H1 (cell line): ENCODE measurements at regions not wholly inside any gene's neighbourhood (a gene's known extent, or its start where the extent isn't known, plus 50 kb on each side); places are given as distances from the start of the nearest gene placed in this dataset. TPM values are rescaled to one million over a fixed set of nuclear protein-coding genes. Genes with fewer than 3 reads are reported as not detected.
"Not testable (repeated sequence)": the region's sequence is repeated elsewhere in the genome, so short reads cannot be mapped to it uniquely, and the experiment has no call there.

Experiments used
- CTCF ChIA-PET: fragments of 300-600 bp; sonication (Branson Sonifier 250); formaldehyde crosslinking; loops from one replicate; lab custom pipeline; 2021; ENCODE audit not compliant: partially characterized antibody; lab: Charles Lee
- POLR2A ChIA-PET: fragments of 300-600 bp; sonication (Branson Sonifier 250); formaldehyde crosslinking; loops from one replicate; lab custom pipeline; 2021; ENCODE audit warnings: inconsistent platforms; ENCODE audit not compliant: partially characterized antibody; lab: Charles Lee
- DNase-seq, 2 experiments: peaks; one replicate each; pipeline versions ENCODE4 v3.0.0 to v3.0.0-alpha.2; 2010 to 2022; ENCODE audit warnings: low spot score in 2 of 2, low read depth in 1 of 2, mixed read lengths in 1 of 2
- FAIRE-seq: peaks from 2 replicates; lab custom pipeline; 2011; peaks lifted over from hg19 to GRCh38; lab: Jason Lieb, UNC
- H2AFZ ChIP-seq: 2 replicates; pipeline ENCODE4 v1.8.1; 2012; ENCODE audit warnings: low read length, inconsistent platforms
- H2AK5ac ChIP-seq: 2 replicates; pipeline ENCODE4 v1.6.1; 2013; ENCODE audit warnings: low read depth, low read length
- H2BK120ac ChIP-seq: replicated peaks from 2 replicates; pipeline ENCODE3; 2013; ENCODE audit warnings: low read depth, low read length, inconsistent platforms
- H2BK12ac ChIP-seq: 2 replicates; pipeline ENCODE4 v1.6.1; 2013; ENCODE audit warnings: low read depth, low read length
- H2BK15ac ChIP-seq: 2 replicates; pipeline ENCODE4 v1.6.1; 2013; ENCODE audit warnings: low read length
- H2BK20ac ChIP-seq: 2 replicates; pipeline ENCODE4 v1.6.1; 2013; ENCODE audit warnings: low read length
- H2BK5ac ChIP-seq: 2 replicates; pipeline ENCODE4 v1.6.1; 2013; ENCODE audit warnings: low read depth, low read length
- H3K14ac ChIP-seq: 2 replicates; pipeline ENCODE4 v1.6.1; 2013; ENCODE audit warnings: inconsistent platforms; ENCODE audit not compliant: insufficient read length
- H3K18ac ChIP-seq: 2 replicates; pipeline ENCODE4 v1.6.1; 2013; ENCODE audit warnings: low read length; ENCODE audit errors: extremely low read depth
- H3K23ac ChIP-seq: 2 replicates; pipeline ENCODE4 v1.6.1; 2013; ENCODE audit warnings: inconsistent platforms; ENCODE audit not compliant: insufficient read length
- H3K23me2 ChIP-seq: 2 replicates; pipeline ENCODE4 v1.6.1; 2013; ENCODE audit warnings: low read depth, low read length
- H3K27ac ChIP-seq: 2 replicates; pipeline ENCODE4 v1.6.1; 2011; ENCODE audit warnings: low read depth, low read length, inconsistent platforms
- H3K27me3 ChIP-seq, 4 experiments: replicated peaks in 1 of 4; 1 replicate in 1 of 4; 2 replicates in 3 of 4; pipeline versions ENCODE4 v1.6.1 to v1.8.1; 2011 to 2013; ENCODE audit warnings: low read length in 3 of 4, mild to moderate bottlenecking in 3 of 4, inconsistent platforms in 2 of 4, mixed read lengths in 2 of 4, moderate library complexity in 1 of 4; ENCODE audit not compliant: control insufficient read depth in 3 of 4, insufficient read depth in 3 of 4; ENCODE audit errors: extremely low read depth in 1 of 4
- H3K36me3 ChIP-seq, 4 experiments: 2 replicates each; pipeline versions ENCODE4 v1.6.1 to v1.8.1; 2011 to 2013; ENCODE audit warnings: mild to moderate bottlenecking in 4 of 4, low read length in 3 of 4, moderate library complexity in 2 of 4, control low read depth in 1 of 4, inconsistent platforms in 1 of 4; ENCODE audit not compliant: insufficient read depth in 4 of 4, control insufficient read depth in 2 of 4
- H3K4ac ChIP-seq: replicated peaks from 2 replicates; pipeline ENCODE3; 2013; ENCODE audit warnings: low read length, low read depth, mixed read lengths, inconsistent platforms; ENCODE audit not compliant: insufficient read length
- H3K4me1 ChIP-seq, 4 experiments: replicated peaks in 1 of 4; 1 replicate in 1 of 4; 2 replicates in 3 of 4; pipeline versions ENCODE4 v1.6.1 to v1.8.1; 2011 to 2013; ENCODE audit warnings: low read length in 3 of 4, inconsistent platforms in 2 of 4, mixed read lengths in 1 of 4; ENCODE audit not compliant: insufficient read depth in 4 of 4, control insufficient read depth in 3 of 4
- H3K4me2 ChIP-seq, 2 experiments: 2 replicates each; pipeline versions ENCODE4 v1.6.1 to v1.8.1; 2011 to 2013; ENCODE audit warnings: low read depth in 2 of 2, low read length in 2 of 2, control low read depth in 1 of 2, inconsistent platforms in 1 of 2, mild to moderate bottlenecking in 1 of 2; ENCODE audit not compliant: insufficient read depth in 1 of 2
- H3K4me3 ChIP-seq, 4 experiments: fragments of 200-600, 300-600 bp in 1 of 4; sonication (generic), shearing (Covaris generic), sonication (Bioruptor Twin) in 1 of 4; 2 replicates each; pipeline versions ENCODE4 v1.5.1 to v1.8.1; 2011 to 2016; ENCODE audit warnings: low read length in 4 of 4, low read depth in 3 of 4, control low read depth in 2 of 4, inconsistent platforms in 2 of 4, mild to moderate bottlenecking in 2 of 4, mixed read lengths in 1 of 4, moderate library complexity in 1 of 4; ENCODE audit not compliant: insufficient read depth in 2 of 4; ENCODE audit errors: extremely low read depth in 1 of 4
- H3K56ac ChIP-seq: replicated peaks from 2 replicates; pipeline ENCODE3; 2013; ENCODE audit warnings: low read depth, mild to moderate bottlenecking, mixed read lengths, low read length, inconsistent platforms; ENCODE audit not compliant: insufficient read length
- H3K79me1 ChIP-seq: 2 replicates; pipeline ENCODE4 v1.6.1; 2013; ENCODE audit warnings: low read depth, low read length, control low read depth
- H3K79me2 ChIP-seq, 2 experiments: 2 replicates each; pipeline versions ENCODE4 v1.6.1 to v1.8.1; 2012 to 2013; ENCODE audit warnings: low read length in 2 of 2, mild to moderate bottlenecking in 2 of 2, inconsistent platforms in 1 of 2; ENCODE audit not compliant: insufficient read depth in 2 of 2, control insufficient read depth in 1 of 2
- H3K9ac ChIP-seq, 4 experiments: replicated peaks in 1 of 4; 1 replicate in 1 of 4; 2 replicates in 3 of 4; pipeline versions ENCODE4 v1.6.1 to v1.8.1; 2011 to 2013; ENCODE audit warnings: low read depth in 3 of 4, low read length in 3 of 4, control low read depth in 2 of 4, mild to moderate bottlenecking in 2 of 4, moderate library complexity in 2 of 4, inconsistent platforms in 1 of 4; ENCODE audit errors: extremely low read depth in 1 of 4
- H3K9me3 ChIP-seq, 2 experiments: 2 replicates each; pipeline versions ENCODE4 v1.6.1 to v1.8.1; 2012 to 2013; ENCODE audit warnings: mild to moderate bottlenecking in 2 of 2, moderate library complexity in 2 of 2, control low read depth in 1 of 2, inconsistent platforms in 1 of 2, low read depth in 1 of 2, low read length in 1 of 2, mixed read lengths in 1 of 2; ENCODE audit not compliant: insufficient read depth in 2 of 2
- H4K20me1 ChIP-seq, 2 experiments: replicated peaks in 1 of 2; 2 replicates each; pipeline versions ENCODE3 to v1.8.1; 2011 to 2013; ENCODE audit warnings: inconsistent platforms in 2 of 2, low read length in 2 of 2, mild to moderate bottlenecking in 1 of 2; ENCODE audit not compliant: insufficient read depth in 2 of 2, control insufficient read depth in 1 of 2
- H4K5ac ChIP-seq: 2 replicates; pipeline ENCODE4 v1.6.1; 2013; ENCODE audit warnings: low read length, low read depth, mixed read lengths, inconsistent platforms; ENCODE audit not compliant: insufficient read length
- H4K8ac ChIP-seq: 2 replicates; pipeline ENCODE4 v1.8.0; 2013; ENCODE audit warnings: mild to moderate bottlenecking, moderate library complexity, low read length, inconsistent platforms; ENCODE audit not compliant: insufficient read depth; ENCODE audit errors: extremely low read depth
- H4K91ac ChIP-seq: replicated peaks from 2 replicates; pipeline ENCODE3; 2013; ENCODE audit warnings: low read length, mixed read lengths, inconsistent platforms; ENCODE audit not compliant: insufficient read length
- WGBS, 2 experiments: shearing (Covaris generic) in 1 of 2; methylation state at CpG; one replicate each; pipeline versions ENCODE4 v1.1.6 to v1.1.7; 2013 to 2015; ENCODE audit warnings: low lambda C conversion rate in 2 of 2, mixed read lengths in 2 of 2, inconsistent platforms in 1 of 2, low coverage in 1 of 2, missing lambda C conversion rate in 1 of 2; ENCODE audit not compliant: insufficient replicate concordance in 2 of 2, insufficient coverage in 1 of 2, insufficient read length in 1 of 2; ENCODE audit errors: extremely low coverage in 1 of 2, missing lambda C conversion rate in 1 of 2; 5-methylcytosine and 5-hydroxymethylcytosine counted together
- small RNA-seq: library from polyadenylated mRNA; stranded (forward); fragments of <200 nt; extraction: miRNeasy Mini kit (QIAGEN cat#:217004); gene quantifications from one replicate; pipeline ENCODE3, GENCODE V24; 2013; ENCODE audit not compliant: insufficient read depth

DNA sequence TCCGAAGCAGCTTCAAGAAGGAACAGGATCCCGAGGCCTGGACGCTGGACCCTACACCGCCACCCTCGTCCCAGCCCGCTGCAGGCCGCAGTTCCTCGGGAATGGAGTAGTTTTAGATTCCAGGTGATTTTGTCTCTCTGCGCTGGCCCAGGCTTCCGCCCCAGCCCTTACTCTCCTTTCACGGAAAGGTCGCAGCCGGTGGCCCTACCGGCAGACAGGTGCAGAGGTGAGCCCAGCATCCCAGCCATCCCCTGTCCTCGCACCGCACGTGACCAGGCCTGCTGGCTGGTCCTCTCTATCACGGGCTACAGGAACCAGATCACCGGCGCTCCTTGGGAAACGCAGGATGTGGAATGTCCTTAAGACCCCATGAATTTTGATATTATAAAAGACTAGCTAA lies 541.5 kb downstream of the ZNF37A start:
- H3K27ac ChIP-seq, H3K4ac ChIP-seq, H4K20me1 ChIP-seq, DNase-seq, H4K5ac ChIP-seq, H4K91ac ChIP-seq, H3K27me3 ChIP-seq, H2BK5ac ChIP-seq, H3K23ac ChIP-seq, H3K79me2 ChIP-seq, H3K4me3 ChIP-seq, POLR2A ChIA-PET, H3K4me1 ChIP-seq, H3K9ac ChIP-seq, H3K23me2 ChIP-seq, FAIRE-seq, H3K18ac ChIP-seq, CTCF ChIA-PET, H2BK12ac ChIP-seq, H3K36me3 ChIP-seq, H2AFZ ChIP-seq, H3K79me1 ChIP-seq, H3K4me2 ChIP-seq, H3K56ac ChIP-seq, H4K8ac ChIP-seq, H2BK120ac ChIP-seq, H2BK15ac ChIP-seq, H2BK20ac ChIP-seq, H2AK5ac ChIP-seq, H3K14ac ChIP-seq: not testable (repeated sequence)
- 94% methylated on average over 13 of the region's 21 CpGs; no CpG with 5 or more reads in 1 of the 2 experiments for WGBS, 2 experiments
- peaks cover 5 to 17% of the 10 kb centered on the region in 2 experiments; a peak in 3 of 4 replicates for H3K9me3 ChIP-seq

Small RNAs in the stretch of these regions (small RNA-seq; reads per million reads assigned to genes)
- gene AL133173.2, result not detected
